ENCODE measurements at regions not wholly inside any gene's neighbourhood (a gene's known extent, or its start where the extent isn't known, plus 50 kb on each side); places are given as distances from the start of the nearest gene placed in this dataset.

GRCh38 chr15:77738038-77738370 is 105.3 kb upstream of the LINGO1 start:
- TF ChIP-seq REST (IDR thresholded peaks at IDR 0.05; ENCODE audit: insufficient read depth in 1 of 2, low read depth in 2 of 2, low read length in 2 of 2) (no peak), TAF1 (IDR thresholded peaks at IDR 0.05; ENCODE audit: borderline replicate concordance, insufficient read depth, low read length) (no peak), FOXP2 (optimal IDR thresholded peaks at IDR 0.05; ENCODE audit: borderline replicate concordance, extremely low read depth, extremely low read length, insufficient read depth) (no peak), POLR2AphosphoS5 (IDR thresholded peaks at IDR 0.05; ENCODE audit: low read depth, low read length) (no peak), SIN3A (IDR thresholded peaks at IDR 0.05; ENCODE audit: borderline replicate concordance, insufficient read depth, low read length) (no peak)

- TF ChIP-seq TAF1 (IDR thresholded peaks at IDR 0.05; ENCODE audit: borderline replicate concordance, insufficient read depth, low read length) (no peak), FOXP2 (optimal IDR thresholded peaks at IDR 0.05; ENCODE audit: borderline replicate concordance, extremely low read depth, extremely low read length, insufficient read depth) (no peak), SIN3A (IDR thresholded peaks at IDR 0.05; ENCODE audit: borderline replicate concordance, insufficient read depth, low read length) (no peak), POLR2AphosphoS5 (IDR thresholded peaks at IDR 0.05; ENCODE audit: low read depth, low read length) (no peak), REST (IDR thresholded peaks at IDR 0.05; ENCODE audit: insufficient read depth in 1 of 2, low read depth in 2 of 2, low read length in 2 of 2) (no peak)
Observed at GRCh38 chr15:77737238-77738037, 104.7 kb upstream of the LINGO1 start.

GRCh38 chr15:77734306-77734705 is 101.6 kb upstream of the LINGO1 start:
- no peak for TF ChIP-seq SIN3A (IDR thresholded peaks at IDR 0.05; ENCODE audit: borderline replicate concordance, insufficient read depth, low read length)

- TF ChIP-seq POLR2AphosphoS5 (IDR thresholded peaks at IDR 0.05; ENCODE audit: low read depth, low read length) (no peak), SIN3A (IDR thresholded peaks at IDR 0.05; ENCODE audit: borderline replicate concordance, insufficient read depth, low read length) (no peak), TAF1 (IDR thresholded peaks at IDR 0.05; ENCODE audit: borderline replicate concordance, insufficient read depth, low read length) (no peak), REST (IDR thresholded peaks at IDR 0.05; ENCODE audit: insufficient read depth in 1 of 2, low read depth in 2 of 2, low read length in 2 of 2) (no peak), FOXP2 (optimal IDR thresholded peaks at IDR 0.05; ENCODE audit: borderline replicate concordance, extremely low read depth, extremely low read length, insufficient read depth) (no peak)
Observed at GRCh38 chr15:77733579-77734300, 101.0 kb upstream of the LINGO1 start.

- TF ChIP-seq TAF1 (IDR thresholded peaks at IDR 0.05; ENCODE audit: borderline replicate concordance, insufficient read depth, low read length) (no peak), REST (IDR thresholded peaks at IDR 0.05; ENCODE audit: insufficient read depth in 1 of 2, low read depth in 2 of 2, low read length in 2 of 2) (no peak), SIN3A (IDR thresholded peaks at IDR 0.05; ENCODE audit: borderline replicate concordance, insufficient read depth, low read length) (no peak), FOXP2 (optimal IDR thresholded peaks at IDR 0.05; ENCODE audit: borderline replicate concordance, extremely low read depth, extremely low read length, insufficient read depth) (no peak), POLR2AphosphoS5 (IDR thresholded peaks at IDR 0.05; ENCODE audit: low read depth, low read length) (no peak)
Observed at GRCh38 chr15:77732514-77733335, 100.0 kb upstream of the LINGO1 start.

All from PFSK-1 (cell line).